CD14-positive monocyte (primary cell): ENCODE measurements at regions not wholly inside any gene's neighbourhood (a gene's known extent, or its start where the extent isn't known, plus 50 kb on each side); places are given as distances from the start of the nearest gene placed in this dataset.

Experiments
- DNase-seq, 3 donors: peaks; one replicate each; pipeline ENCODE4 v3.0.0-alpha.2; 2011 to 2022
- H2AFZ ChIP-seq: 2 replicates; pipeline ENCODE4 v1.6.0; 2012; ENCODE audit warnings: mild to moderate bottlenecking, low read depth, low read length, inconsistent platforms; ENCODE audit not compliant: insufficient read depth, poor library complexity, severe bottlenecking
- H3K27ac ChIP-seq, 2 donors: 1 replicate in 1 of 2; 2 replicates in 1 of 2; pipeline ENCODE4 v1.5.1; 2012 to 2013; ENCODE audit warnings: low read length in 2 of 2, control low read depth in 1 of 2, inconsistent platforms in 1 of 2, low read depth in 1 of 2, mild to moderate bottlenecking in 1 of 2
- H3K27me3 ChIP-seq, 2 donors: one replicate each; pipeline versions ENCODE4 v1.6.0 to v1.6.1; 2011 to 2013; ENCODE audit warnings: low read length in 2 of 2; ENCODE audit not compliant: control insufficient read depth in 2 of 2, insufficient read depth in 2 of 2
- H3K36me3 ChIP-seq, 2 donors: replicated peaks in 1 of 2; 1 replicate in 1 of 2; 2 replicates in 1 of 2; pipeline versions ENCODE4 v1.5.1 to v1.6.1; 2012 to 2013; ENCODE audit warnings: low read length in 2 of 2, control low read depth in 1 of 2, inconsistent platforms in 1 of 2, mild to moderate bottlenecking in 1 of 2; ENCODE audit not compliant: insufficient read depth in 2 of 2, control insufficient read depth in 1 of 2
- H3K4me1 ChIP-seq, 2 donors: 1 replicate in 1 of 2; 2 replicates in 1 of 2; pipeline versions ENCODE4 v1.5.1 to v1.6.1; 2012 to 2013; ENCODE audit warnings: low read length in 2 of 2, control low read depth in 1 of 2, inconsistent platforms in 1 of 2, mild to moderate bottlenecking in 1 of 2, moderate library complexity in 1 of 2; ENCODE audit not compliant: insufficient read depth in 2 of 2, control insufficient read depth in 1 of 2
- H3K4me2 ChIP-seq: replicated peaks from 2 replicates; pipeline ENCODE3; 2012; ENCODE audit warnings: low read length, moderate library complexity, mild to moderate bottlenecking; ENCODE audit not compliant: poor library complexity, severe bottlenecking; ENCODE audit errors: extremely low read depth
- H3K4me3 ChIP-seq, 3 experiments: fragments of 200-600 bp in 1 of 3; sonication (generic) in 1 of 3; replicated peaks in 1 of 3; 1 replicate in 2 of 3; 2 replicates in 1 of 3; pipeline ENCODE4 v1.5.1; 2011 to 2013; ENCODE audit warnings: low read length in 3 of 3, mild to moderate bottlenecking in 3 of 3, control low read depth in 2 of 3, low read depth in 2 of 3, inconsistent platforms in 1 of 3, moderate library complexity in 1 of 3
- H3K79me2 ChIP-seq: 2 replicates; pipeline ENCODE4 v1.6.0; 2012; ENCODE audit warnings: mild to moderate bottlenecking, control low read depth, inconsistent platforms, low read length, moderate library complexity; ENCODE audit not compliant: insufficient read depth
- H3K9ac ChIP-seq: 2 replicates; pipeline ENCODE4 v1.6.0; 2017; ENCODE audit warnings: low read length, mild to moderate bottlenecking; ENCODE audit not compliant: insufficient read depth, poor library complexity, severe bottlenecking
- H3K9me3 ChIP-seq, 2 donors: replicated peaks in 1 of 2; 1 replicate in 1 of 2; 2 replicates in 1 of 2; pipeline versions ENCODE4 v1.5.1 to v1.6.1; 2012 to 2013; ENCODE audit warnings: low read length in 2 of 2, control low read depth in 1 of 2; ENCODE audit not compliant: control insufficient read depth in 1 of 2, insufficient read depth in 1 of 2
- H4K20me1 ChIP-seq: 2 replicates; pipeline ENCODE4 v1.6.0; 2012; ENCODE audit warnings: mild to moderate bottlenecking, low read length, control low read depth, moderate library complexity; ENCODE audit not compliant: insufficient read depth
- H3K27ac Mint-ChIP-seq, 7 donors: one replicate each; pipeline ENCODE4 v1.8.0; 2020; ENCODE audit warnings: mild to moderate bottlenecking in 7 of 7, mixed read lengths in 7 of 7, moderate library complexity in 6 of 7, inconsistent platforms in 2 of 7
- H3K27me3 Mint-ChIP-seq, 3 donors: one replicate each; pipeline ENCODE4 v1.8.0; 2021 to 2022; ENCODE audit warnings: low read depth in 3 of 3, mild to moderate bottlenecking in 3 of 3, mixed read lengths in 3 of 3, moderate library complexity in 3 of 3, inconsistent platforms in 1 of 3
- H3K36me3 Mint-ChIP-seq, 2 donors: one replicate each; pipeline ENCODE4 v1.8.0; 2020; ENCODE audit warnings: mixed read lengths in 2 of 2, inconsistent platforms in 1 of 2, mild to moderate bottlenecking in 1 of 2
- H3K4me1 Mint-ChIP-seq: one replicate; pipeline ENCODE4 v1.8.0; 2020; ENCODE audit warnings: mild to moderate bottlenecking, mixed read lengths
- H3K4me3 Mint-ChIP-seq, 2 donors: one replicate each; pipeline ENCODE4 v1.8.0; 2020; ENCODE audit warnings: mild to moderate bottlenecking in 2 of 2, mixed read lengths in 2 of 2, moderate library complexity in 1 of 2
- H3K9me3 Mint-ChIP-seq, 7 donors: one replicate each; pipeline ENCODE4 v1.8.0; 2020 to 2022; ENCODE audit warnings: mixed read lengths in 7 of 7, mild to moderate bottlenecking in 6 of 7, moderate library complexity in 6 of 7, inconsistent platforms in 2 of 7
- CTCF ChIP-seq: fragments of 200-600 bp; IDR thresholded peaks from one replicate; pipeline ENCODE4 v1.8.0; 2022; ENCODE audit warnings: antibody characterized with exemption, mild to moderate bottlenecking
- WGBS: methylation state at CpG from one replicate; pipeline ENCODE4 v1.1.5; 2013; ENCODE audit warnings: missing lambda C conversion rate; ENCODE audit not compliant: insufficient coverage; 5-methylcytosine and 5-hydroxymethylcytosine counted together
- intact Hi-C, 2 donors: fragments of 100-400 bp; cut with micrococcal nuclease; formaldehyde crosslinking; loops; one replicate each; pipeline versions ENCODE4 v1.15.0 to v1.15.1; 2023

DNA sequence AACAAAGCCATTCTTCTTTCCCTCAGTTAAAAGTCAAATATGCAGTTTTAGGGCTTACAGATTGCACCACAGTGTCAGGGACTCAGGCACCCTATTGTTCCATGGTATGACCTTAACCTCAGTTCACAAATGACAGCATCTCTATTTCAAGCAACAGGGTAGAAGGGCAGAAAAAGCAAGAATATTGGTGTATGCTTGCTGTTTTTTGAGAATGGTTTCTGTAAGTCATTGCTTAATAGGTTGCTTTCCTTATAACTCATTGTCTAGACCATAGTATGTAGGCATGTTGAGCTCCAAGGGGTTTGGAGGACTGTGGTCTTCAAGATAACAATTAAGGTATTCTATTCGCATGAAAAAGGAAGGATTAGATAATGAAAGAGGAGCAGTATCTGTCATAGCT, 183.5 kb upstream of the EDIL3 start:
- Histone ChIP-seq H3K9me3 (no peaks in the 10 kb centered on the region), H3K4me3 (no peak overlapping the region), H3K79me2 (no peaks in the 10 kb centered on the region), H4K20me1 (no peaks in the 10 kb centered on the region), H3K36me3 (no peaks in the 10 kb centered on the region), H3K4me2 (no peak overlapping the region), H3K4me1 (peaks cover 3 to 4% of the 10 kb centered on the region in 2 donors), H3K9ac (no peak overlapping the region), H3K27ac (no peak overlapping the region), H3K27me3 (no peaks in the 10 kb centered on the region), H2AFZ (no peak overlapping the region)
- H3K36me3 Mint-ChIP-seq, result no peaks in the 10 kb centered on the region
- no peak for TF ChIP-seq CTCF
- peaks cover 19% of the 10 kb centered on the region for H3K4me1 Mint-ChIP-seq
- H3K27me3 Mint-ChIP-seq, result no peaks in the 10 kb centered on the region
- H3K4me3 Mint-ChIP-seq, result no peak overlapping the region
- no peak overlapping the region for H3K27ac Mint-ChIP-seq
- intact Hi-C loops, result no loop called here
- no peak for DNase-seq
- H3K9me3 Mint-ChIP-seq, result peaks cover 0 to 8% (median 5%) of the 10 kb centered on the region in 7 donors
- WGBS, result no CpG with 5 or more reads among the region's 1 CpG

DNA sequence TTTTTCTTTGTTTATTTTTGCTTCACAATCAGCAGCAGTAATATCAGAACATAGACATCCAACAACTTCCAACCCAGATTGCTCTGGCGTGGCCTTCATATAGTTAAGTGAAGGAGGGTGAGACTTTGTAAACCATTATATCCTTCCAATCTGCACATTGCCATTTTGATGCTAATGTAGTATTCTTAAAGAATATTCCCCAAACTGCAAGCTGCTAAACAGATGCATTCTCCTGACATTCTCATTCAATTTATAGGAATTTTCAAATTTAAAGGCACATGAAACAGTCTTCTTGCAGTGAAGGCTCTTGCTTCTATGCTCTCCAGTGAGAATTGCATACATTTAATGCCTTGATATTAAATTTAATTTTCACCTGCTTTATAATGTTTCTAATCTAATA, 181.2 kb upstream of the EDIL3 start:
- WGBS, result no CpG with 5 or more reads among the region's 1 CpG
- no peak overlapping the region for H2AFZ ChIP-seq
- Mint-ChIP-seq H3K36me3 (no peaks in the 10 kb centered on the region), H3K27ac (no peak overlapping the region), H3K4me1 (peaks cover 14% of the 10 kb centered on the region), H3K9me3 (peaks cover 2 to 7% (median 5%) of the 10 kb centered on the region in 7 donors), H3K4me3 (no peak overlapping the region), H3K27me3 (no peaks in the 10 kb centered on the region)
- H3K27ac ChIP-seq, result no peak overlapping the region
- H3K9ac ChIP-seq, result no peak overlapping the region
- no peaks in the 10 kb centered on the region for H3K27me3 ChIP-seq
- no peaks in the 10 kb centered on the region for H4K20me1 ChIP-seq
- H3K4me2 ChIP-seq, result no peak overlapping the region
- intact Hi-C loops, result no loop called here
- no peaks in the 10 kb centered on the region for H3K36me3 ChIP-seq
- no peak for DNase-seq
- TF ChIP-seq CTCF, result no peak
- no peaks in the 10 kb centered on the region for H3K79me2 ChIP-seq
- H3K4me3 ChIP-seq, result no peak overlapping the region
- no peaks in the 10 kb centered on the region for H3K9me3 ChIP-seq
- H3K4me1 ChIP-seq, result peaks cover 3 to 4% of the 10 kb centered on the region in 2 donors
